ENCODE measurements at regions not wholly inside any gene's neighbourhood (a gene's known extent, or its start where the extent isn't known, plus 50 kb on each side); places are given as distances from the start of the nearest gene placed in this dataset.

GRCh38 chr2:34627003-34627402 lies 1027.9 kb upstream of the FAM98A start:
- Histone ChIP-seq H3K27ac (ENCODE audit: low read length) (no peak overlapping the region), H3K79me2 (replicated peaks; ENCODE audit: insufficient read depth, low read length) (no peaks in the 10 kb centered on the region), H2AFZ (ENCODE audit: low read depth, low read length) (no peak overlapping the region), H3F3A (ENCODE audit: insufficient read depth, low read length, poor library complexity, severe bottlenecking) (no peaks in the 10 kb centered on the region), H3K9me2 (ENCODE audit: insufficient read depth, low read length) (no peaks in the 10 kb centered on the region), H3K4me3 (ENCODE audit: low read length) (no peak overlapping the region), H4K20me1 (ENCODE audit: insufficient read depth) (no peaks in the 10 kb centered on the region), H3K4me2 (ENCODE audit: low read length) (no peak overlapping the region), H3K9ac (ENCODE audit: low read length) (no peak overlapping the region), H3K9me3 (ENCODE audit: low read length) (no peaks in the 10 kb centered on the region), H3K27me3 (ENCODE audit: insufficient read depth, low read depth, low read length) (no peaks in the 10 kb centered on the region), H3K36me3 (ENCODE audit: insufficient read depth, low read length) (no peaks in the 10 kb centered on the region)
- TF ChIP-seq POLR2AphosphoS5 (IDR thresholded peaks at IDR 0.05) (no peak), REST (IDR thresholded peaks at IDR 0.05; ENCODE audit: borderline replicate concordance) (no peak), CTCF (IDR thresholded peaks at IDR 0.05; ENCODE audit: poor library complexity, severe bottlenecking) (no peak), SMC3 (conservative IDR thresholded peaks at IDR 0.05; ENCODE audit: poor library complexity) (no peak), EP300 (conservative IDR thresholded peaks at IDR 0.05; ENCODE audit: poor library complexity, severe bottlenecking) (no peak), RAD21 (conservative IDR thresholded peaks at IDR 0.05) (no peak), TAF1 (IDR thresholded peaks at IDR 0.05; ENCODE audit: low read depth) (no peak), EZH2 (IDR thresholded peaks at IDR 0.05; ENCODE audit: borderline replicate concordance, insufficient read depth, low read length, poor library complexity, severe bottlenecking) (no peak), MXI1 (conservative IDR thresholded peaks at IDR 0.05; ENCODE audit: poor library complexity, severe bottlenecking) (no peak)

GRCh38 chr2:34604164-34604563 lies 1005.1 kb upstream of the FAM98A start:
- Histone ChIP-seq H3K79me2 (replicated peaks; ENCODE audit: insufficient read depth, low read length) (no peaks in the 10 kb centered on the region), H2AFZ (ENCODE audit: low read depth, low read length) (no peak overlapping the region), H3F3A (ENCODE audit: insufficient read depth, low read length, poor library complexity, severe bottlenecking) (no peaks in the 10 kb centered on the region), H3K4me2 (ENCODE audit: low read length) (no peak overlapping the region), H3K9me2 (ENCODE audit: insufficient read depth, low read length) (no peaks in the 10 kb centered on the region), H3K36me3 (ENCODE audit: insufficient read depth, low read length) (no peaks in the 10 kb centered on the region), H3K4me3 (ENCODE audit: low read length) (no peak overlapping the region), H3K27me3 (ENCODE audit: insufficient read depth, low read depth, low read length) (no peaks in the 10 kb centered on the region), H4K20me1 (ENCODE audit: insufficient read depth) (no peaks in the 10 kb centered on the region), H3K9ac (ENCODE audit: low read length) (no peak overlapping the region), H3K27ac (ENCODE audit: low read length) (no peak overlapping the region), H3K9me3 (ENCODE audit: low read length) (no peaks in the 10 kb centered on the region)
- TF ChIP-seq TAF1 (IDR thresholded peaks at IDR 0.05; ENCODE audit: low read depth) (no peak), CTCF (IDR thresholded peaks at IDR 0.05; ENCODE audit: poor library complexity, severe bottlenecking) (no peak), SMC3 (conservative IDR thresholded peaks at IDR 0.05; ENCODE audit: poor library complexity) (no peak), MXI1 (conservative IDR thresholded peaks at IDR 0.05; ENCODE audit: poor library complexity, severe bottlenecking) (no peak), EP300 (conservative IDR thresholded peaks at IDR 0.05; ENCODE audit: poor library complexity, severe bottlenecking) (no peak), RAD21 (conservative IDR thresholded peaks at IDR 0.05) (no peak), EZH2 (IDR thresholded peaks at IDR 0.05; ENCODE audit: borderline replicate concordance, insufficient read depth, low read length, poor library complexity, severe bottlenecking) (no peak), REST (IDR thresholded peaks at IDR 0.05; ENCODE audit: borderline replicate concordance) (no peak), POLR2AphosphoS5 (IDR thresholded peaks at IDR 0.05) (no peak)
